Activated T-cell treated with anti-CD3 and anti-CD28 coated beads, Interleukin-2, amount 50 U/mL, for 24 hours (primary cell): ENCODE measurements at regions not wholly inside any gene's neighbourhood (a gene's known extent, or its start where the extent isn't known, plus 50 kb on each side); places are given as distances from the start of the nearest gene placed in this dataset.

ENCODE experiments used
- DNase-seq: peaks from one replicate; pipeline ENCODE4 v3.0.0-alpha.2; 2020
- H3K27ac Mint-ChIP-seq: 2 replicates; pipeline ENCODE4 v1.8.0; 2020; ENCODE audit warnings: mild to moderate bottlenecking, mixed read lengths
- H3K27me3 Mint-ChIP-seq: 2 replicates; pipeline ENCODE4 v1.8.0; 2020; ENCODE audit warnings: mixed read lengths
- H3K36me3 Mint-ChIP-seq: 2 replicates; pipeline ENCODE4 v1.8.0; 2020; ENCODE audit warnings: low read depth, mixed read lengths
- H3K4me1 Mint-ChIP-seq: 2 replicates; pipeline ENCODE4 v1.8.0; 2020; ENCODE audit warnings: low read depth, mixed read lengths
- H3K4me3 Mint-ChIP-seq: 2 replicates; pipeline ENCODE4 v1.8.0; 2020; ENCODE audit warnings: mild to moderate bottlenecking, moderate library complexity, mixed read lengths
- H3K9me3 Mint-ChIP-seq: 2 replicates; pipeline ENCODE4 v1.8.0; 2020; ENCODE audit warnings: mixed read lengths

DNA sequence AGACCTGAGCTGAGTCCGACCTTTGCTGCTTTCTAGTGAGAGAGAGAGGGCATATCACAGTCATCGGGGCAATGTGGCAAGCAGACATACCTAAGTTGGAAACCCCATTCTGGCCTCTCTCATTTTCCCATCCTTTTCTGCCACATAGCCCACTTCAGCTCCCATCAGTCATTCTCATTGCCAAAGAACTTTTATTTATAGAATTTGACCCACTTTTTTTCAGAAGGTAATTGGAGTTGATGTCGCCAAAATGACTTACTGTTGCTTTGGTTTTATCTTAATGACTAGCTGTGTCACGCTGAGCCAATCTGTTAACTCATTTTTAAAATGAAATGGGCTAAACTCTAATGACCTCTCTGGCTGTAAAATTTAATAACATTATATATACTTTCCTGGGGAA is 63.9 kb upstream of the RMST start:
- Mint-ChIP-seq H3K4me3 (no peak overlapping the region), H3K27ac (no peak overlapping the region), H3K9me3 (no peaks in the 10 kb centered on the region), H3K4me1 (no peaks in the 10 kb centered on the region), H3K27me3 (peaks cover 2% of the 10 kb centered on the region), H3K36me3 (no peaks in the 10 kb centered on the region)
- no peak for DNase-seq

GRCh38 chr12:97404093-97404492 is 58.5 kb upstream of the RMST start:
- H3K4me3 Mint-ChIP-seq, result no peak overlapping the region
- H3K36me3 Mint-ChIP-seq, result no peaks in the 10 kb centered on the region
- H3K27me3 Mint-ChIP-seq, result peaks cover 2% of the 10 kb centered on the region
- no peak for DNase-seq
- H3K4me1 Mint-ChIP-seq, result no peaks in the 10 kb centered on the region
- H3K9me3 Mint-ChIP-seq, result no peaks in the 10 kb centered on the region
- no peak overlapping the region for H3K27ac Mint-ChIP-seq

DNA sequence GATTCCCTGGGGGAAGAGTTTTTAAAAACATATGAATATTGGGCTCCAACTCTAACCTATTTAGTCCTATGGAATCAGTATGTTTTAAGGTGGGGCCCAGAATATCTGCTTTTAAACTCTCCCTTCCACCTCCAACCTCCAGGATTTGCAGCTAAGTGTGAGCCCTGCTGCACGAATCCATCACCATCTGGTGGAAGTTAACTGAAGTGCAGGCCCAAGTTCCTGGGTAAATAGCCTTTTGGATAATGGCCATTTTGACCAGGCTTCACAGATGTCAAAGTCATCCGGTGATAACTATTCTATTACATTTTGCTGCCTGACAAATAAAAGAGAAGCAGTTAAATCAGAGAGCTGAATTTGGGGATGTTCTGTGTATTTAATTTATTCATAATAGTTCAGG is 58.1 kb upstream of the RMST start:
- no peak for DNase-seq
- H3K36me3 Mint-ChIP-seq, result no peaks in the 10 kb centered on the region
- no peak overlapping the region for H3K4me3 Mint-ChIP-seq
- H3K9me3 Mint-ChIP-seq, result no peaks in the 10 kb centered on the region
- peaks cover 2% of the 10 kb centered on the region for H3K27me3 Mint-ChIP-seq
- no peak overlapping the region for H3K27ac Mint-ChIP-seq
- no peaks in the 10 kb centered on the region for H3K4me1 Mint-ChIP-seq

- H3K27ac Mint-ChIP-seq, result no peak overlapping the region
- H3K4me1 Mint-ChIP-seq, result no peaks in the 10 kb centered on the region
- H3K36me3 Mint-ChIP-seq, result no peaks in the 10 kb centered on the region
- H3K4me3 Mint-ChIP-seq, result no peak overlapping the region
- no peaks in the 10 kb centered on the region for H3K9me3 Mint-ChIP-seq
- DNase-seq, result no peak
- H3K27me3 Mint-ChIP-seq, result peaks cover 7% of the 10 kb centered on the region
Measured at GRCh38 chr12:97408363-97408762, 54.2 kb upstream of the RMST start.

- no peak for DNase-seq
- no peak overlapping the region for H3K27ac Mint-ChIP-seq
- H3K4me3 Mint-ChIP-seq, result no peak overlapping the region
- H3K36me3 Mint-ChIP-seq, result no peaks in the 10 kb centered on the region
- no peaks in the 10 kb centered on the region for H3K4me1 Mint-ChIP-seq
- no peaks in the 10 kb centered on the region for H3K9me3 Mint-ChIP-seq
- peaks cover 7% of the 10 kb centered on the region for H3K27me3 Mint-ChIP-seq
Measured at GRCh38 chr12:97411341-97411740, 51.3 kb upstream of the RMST start.
